GM12865 (cell line): ENCODE measurements at regions not wholly inside any gene's neighbourhood (a gene's known extent, or its start where the extent isn't known, plus 50 kb on each side); places are given as distances from the start of the nearest gene placed in this dataset.

Experiments
- DNase-seq: peaks from one replicate; pipeline ENCODE4 v3.0.0; 2010; ENCODE audit warnings: low read depth
- H3K4me3 ChIP-seq: 2 replicates; pipeline ENCODE4 v1.5.1; 2011; ENCODE audit warnings: mild to moderate bottlenecking, low read depth, low read length, control low read depth
- CTCF ChIP-seq: IDR thresholded peaks from 2 replicates; pipeline ENCODE4 v1.5.1; 2011; ENCODE audit warnings: low read length, control low read depth, low read depth, inconsistent platforms; ENCODE audit not compliant: insufficient read depth; ENCODE audit errors: missing control alignments

- H3K4me3 ChIP-seq = no peak overlapping the region
Measured at GRCh38 chr4:164551713-164552040, 202.3 kb upstream of the SMIM31 start.

GRCh38 chr4:164571593-164572390 is 182.1 kb upstream of the SMIM31 start:
- no peak for DNase-seq
- no peak overlapping the region for H3K4me3 ChIP-seq
- no peak for TF ChIP-seq CTCF

More at GRCh38 chr4:164551713-164552040, 202.3 kb upstream of the SMIM31 start:
- no peak for DNase-seq
- TF ChIP-seq CTCF = no peak

- no peak for DNase-seq
- H3K4me3 ChIP-seq = no peak overlapping the region
- TF ChIP-seq CTCF = no peak
Measured at GRCh38 chr4:164572877-164573279, 181.1 kb upstream of the SMIM31 start.

GRCh38 chr4:164575861-164576260 is 178.1 kb upstream of the SMIM31 start:
- DNase-seq = no peak
- no peak overlapping the region for H3K4me3 ChIP-seq
- no peak for TF ChIP-seq CTCF

GRCh38 chr4:164579270-164579942 is 174.5 kb upstream of the SMIM31 start:
- TF ChIP-seq CTCF = no peak
- no peak for DNase-seq
- no peak overlapping the region for H3K4me3 ChIP-seq

GRCh38 chr4:164591666-164592065 is 162.3 kb upstream of the SMIM31 start:
- no peak for TF ChIP-seq CTCF

More at GRCh38 chr4:164591666-164592065, 162.3 kb upstream of the SMIM31 start:
- DNase-seq = no peak
- H3K4me3 ChIP-seq = no peak overlapping the region
